ACHN (cell line): ENCODE measurements at regions not wholly inside any gene's neighbourhood (a gene's known extent, or its start where the extent isn't known, plus 50 kb on each side); places are given as distances from the start of the nearest gene placed in this dataset.

Experiments used
- DNase-seq: peaks from one replicate; pipeline ENCODE4 v3.0.0-alpha.2; 2015
- in situ Hi-C: cut with HindIII; loops from 2 replicates; pipeline ENCODE4 v1.10.0; 2017; ENCODE audit warnings: low sequenced_read_pairs, low pct_ligation_motif_present, low pct_unique_long_range_greater_than_20kb

GRCh38 chr6:168130697-168131371 is 51.8 kb upstream of the FRMD1 start:
- DNase-seq: no peak
- in situ Hi-C loops: no loop called here

GRCh38 chr6:168130168-168130696 is 51.2 kb upstream of the FRMD1 start:
- in situ Hi-C loops: no loop called here
- DNase-seq: no peak

- no peak for DNase-seq
- in situ Hi-C loops: no loop called here
These were observed 50.5 kb upstream of the FRMD1 start for GRCh38 chr6:168129292-168130167.

GRCh38 chr6:168128631-168129291 is 49.7 kb upstream of the FRMD1 start:
- in situ Hi-C loops: no loop called here
- no peak for DNase-seq
